Osteocyte (in vitro differentiated cells): ENCODE measurements at regions not wholly inside any gene's neighbourhood (a gene's known extent, or its start where the extent isn't known, plus 50 kb on each side); places are given as distances from the start of the nearest gene placed in this dataset.

Source experiments
- DNase-seq: peaks from one replicate; pipeline ENCODE4 v3.0.0; 2021; ENCODE audit warnings: mixed read lengths; ENCODE audit not compliant: unreplicated experiment; ENCODE audit errors: extremely low spot score
- H3K27ac Mint-ChIP-seq: one replicate; pipeline ENCODE4 v1.8.0; 2021; ENCODE audit warnings: mild to moderate bottlenecking, mixed read lengths; ENCODE audit not compliant: unreplicated experiment
- H3K27me3 Mint-ChIP-seq: one replicate; pipeline ENCODE4 v1.8.0; 2021; ENCODE audit warnings: mixed read lengths; ENCODE audit not compliant: unreplicated experiment
- H3K36me3 Mint-ChIP-seq: one replicate; pipeline ENCODE4 v1.8.0; 2021; ENCODE audit warnings: mixed read lengths; ENCODE audit not compliant: unreplicated experiment
- H3K4me1 Mint-ChIP-seq: one replicate; pipeline ENCODE4 v1.8.0; 2021; ENCODE audit warnings: mixed read lengths; ENCODE audit not compliant: unreplicated experiment
- H3K4me3 Mint-ChIP-seq: one replicate; pipeline ENCODE4 v1.8.0; 2021; ENCODE audit warnings: mild to moderate bottlenecking, moderate library complexity, mixed read lengths; ENCODE audit not compliant: unreplicated experiment
- H3K9me3 Mint-ChIP-seq: one replicate; pipeline ENCODE4 v1.8.0; 2021; ENCODE audit warnings: mixed read lengths; ENCODE audit not compliant: unreplicated experiment
- TF ChIP-seq, protein P1 (sequence below): fragments of 200-600 bp; sonication (generic); IDR thresholded peaks from 2 replicates; pipeline ENCODE4 v1.5.0; 2021; ENCODE audit warnings: antibody characterized with exemption, mild to moderate bottlenecking, moderate library complexity

DNA sequence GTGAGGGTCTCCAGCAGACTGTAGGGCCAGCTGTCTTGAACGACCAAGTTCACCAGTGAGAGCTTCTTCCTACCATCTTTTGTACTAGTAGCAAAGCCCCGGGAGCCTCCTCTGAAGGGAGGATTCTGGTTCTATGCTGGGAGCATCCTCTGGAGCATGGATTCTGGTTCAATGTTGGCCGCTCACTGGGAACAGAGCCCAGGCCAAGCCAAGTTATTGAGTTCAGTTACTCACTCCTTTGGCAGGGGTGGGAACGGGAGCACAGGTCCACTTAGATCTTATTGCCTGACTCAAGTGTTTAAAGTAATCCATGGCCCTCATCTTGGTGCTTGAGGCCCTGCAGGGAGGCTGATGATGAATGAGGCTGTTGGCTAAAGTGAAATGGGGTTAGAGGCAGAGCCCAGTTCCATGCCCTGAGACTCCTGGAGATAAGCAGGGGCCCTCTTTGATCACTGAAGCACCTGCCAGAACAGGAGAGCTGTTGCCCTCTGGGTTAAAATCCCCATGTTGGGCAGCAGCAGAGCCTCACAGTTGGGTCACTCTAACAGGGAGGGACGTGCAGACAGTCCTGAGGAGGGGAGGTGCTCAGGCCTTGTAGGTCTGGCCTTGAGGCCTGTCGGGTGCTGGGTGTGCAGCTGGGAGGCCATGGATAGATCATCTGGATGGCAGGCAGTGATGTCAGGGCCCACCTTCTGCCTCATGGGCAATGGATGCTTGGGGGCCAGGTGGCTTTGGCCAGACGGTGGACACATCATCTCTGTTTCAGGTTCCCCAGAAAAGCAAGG is 98.3 kb upstream of the SYNDIG1 start:
- H3K4me3 Mint-ChIP-seq = no peak overlapping the region
- TF ChIP-seq, protein P1, sequence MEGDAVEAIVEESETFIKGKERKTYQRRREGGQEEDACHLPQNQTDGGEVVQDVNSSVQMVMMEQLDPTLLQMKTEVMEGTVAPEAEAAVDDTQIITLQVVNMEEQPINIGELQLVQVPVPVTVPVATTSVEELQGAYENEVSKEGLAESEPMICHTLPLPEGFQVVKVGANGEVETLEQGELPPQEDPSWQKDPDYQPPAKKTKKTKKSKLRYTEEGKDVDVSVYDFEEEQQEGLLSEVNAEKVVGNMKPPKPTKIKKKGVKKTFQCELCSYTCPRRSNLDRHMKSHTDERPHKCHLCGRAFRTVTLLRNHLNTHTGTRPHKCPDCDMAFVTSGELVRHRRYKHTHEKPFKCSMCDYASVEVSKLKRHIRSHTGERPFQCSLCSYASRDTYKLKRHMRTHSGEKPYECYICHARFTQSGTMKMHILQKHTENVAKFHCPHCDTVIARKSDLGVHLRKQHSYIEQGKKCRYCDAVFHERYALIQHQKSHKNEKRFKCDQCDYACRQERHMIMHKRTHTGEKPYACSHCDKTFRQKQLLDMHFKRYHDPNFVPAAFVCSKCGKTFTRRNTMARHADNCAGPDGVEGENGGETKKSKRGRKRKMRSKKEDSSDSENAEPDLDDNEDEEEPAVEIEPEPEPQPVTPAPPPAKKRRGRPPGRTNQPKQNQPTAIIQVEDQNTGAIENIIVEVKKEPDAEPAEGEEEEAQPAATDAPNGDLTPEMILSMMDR = no peak
- no peaks in the 10 kb centered on the region for H3K9me3 Mint-ChIP-seq

GRCh38 chr20:24370249-24370648 is 99.2 kb upstream of the SYNDIG1 start:
- Mint-ChIP-seq H3K9me3 (no peaks in the 10 kb centered on the region), H3K27ac (no peak overlapping the region), H3K4me3 (no peak overlapping the region), H3K27me3 (peaks cover 11% of the 10 kb centered on the region), H3K36me3 (no peaks in the 10 kb centered on the region), H3K4me1 (no peaks in the 10 kb centered on the region)
- TF ChIP-seq, protein P1 = no peak
- DNase-seq = no peak

More for the DNA sequence above, 98.3 kb upstream of the SYNDIG1 start:
- no peaks in the 10 kb centered on the region for H3K36me3 Mint-ChIP-seq
- no peak overlapping the region for H3K27ac Mint-ChIP-seq
- DNase-seq = peak; percentile 68
- H3K4me1 Mint-ChIP-seq = no peaks in the 10 kb centered on the region
- peaks cover 8% of the 10 kb centered on the region for H3K27me3 Mint-ChIP-seq

DNA sequence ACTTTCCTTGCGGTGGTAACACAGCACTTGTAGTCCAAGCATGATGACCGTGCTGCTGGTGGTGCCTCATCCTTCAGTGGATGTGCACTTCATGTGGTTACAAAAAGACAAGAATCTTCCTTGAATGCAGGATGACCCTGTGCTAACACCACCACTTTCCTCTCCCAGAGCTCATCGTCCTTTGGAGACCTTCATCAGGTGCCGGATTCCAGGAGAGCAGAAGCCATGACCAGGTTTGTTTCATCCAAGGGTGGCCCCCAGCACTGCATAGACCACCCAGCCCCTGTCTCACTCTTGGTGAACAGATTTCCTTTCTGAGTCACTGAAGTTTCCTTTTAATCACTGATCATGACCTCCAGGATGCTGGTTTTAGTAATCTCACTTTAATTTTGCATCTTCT is 101.2 kb upstream of the SYNDIG1 start:
- H3K4me3 Mint-ChIP-seq = no peak overlapping the region
- no peak overlapping the region for H3K27ac Mint-ChIP-seq
- H3K4me1 Mint-ChIP-seq = no peaks in the 10 kb centered on the region
- H3K9me3 Mint-ChIP-seq = no peaks in the 10 kb centered on the region
- H3K27me3 Mint-ChIP-seq = peaks cover 11% of the 10 kb centered on the region
- TF ChIP-seq, protein P1 = no peak
- H3K36me3 Mint-ChIP-seq = no peaks in the 10 kb centered on the region
- DNase-seq = no peak

DNA sequence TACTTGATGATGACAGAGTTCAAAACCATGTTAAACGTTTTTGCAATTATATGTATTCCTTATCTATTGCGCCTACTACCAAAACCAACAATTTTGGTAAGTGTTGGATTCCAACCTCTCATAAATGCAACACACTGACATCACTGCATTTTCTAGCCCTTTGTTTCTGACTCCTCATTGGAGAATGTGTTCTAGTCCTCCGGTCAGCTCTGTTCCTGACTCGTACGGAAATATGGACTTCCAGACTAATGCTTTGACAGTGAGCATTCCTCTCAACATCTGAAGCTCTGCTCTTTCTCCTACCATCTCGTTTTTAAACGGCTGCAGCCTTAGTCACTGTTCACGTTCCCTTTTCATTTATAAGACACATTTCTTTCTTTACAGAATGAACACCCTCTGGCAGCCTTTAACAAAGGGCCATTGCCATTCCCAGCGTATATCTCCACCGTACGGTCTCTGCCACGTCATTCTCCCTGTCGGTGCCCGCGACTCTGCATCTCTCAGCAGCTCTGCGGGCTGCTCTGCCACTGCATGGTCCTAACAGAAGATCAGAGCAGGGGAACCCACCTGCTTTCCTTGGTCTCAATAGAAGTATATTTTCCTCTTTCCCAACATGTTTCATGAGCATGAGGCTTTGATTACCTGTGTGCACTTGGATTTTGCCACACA is 103.0 kb upstream of the SYNDIG1 start:
- Mint-ChIP-seq H3K4me3 (no peak overlapping the region), H3K9me3 (no peaks in the 10 kb centered on the region), H3K4me1 (no peaks in the 10 kb centered on the region), H3K27me3 (peaks cover 11% of the 10 kb centered on the region), H3K27ac (no peak overlapping the region), H3K36me3 (no peaks in the 10 kb centered on the region)
- no peak for DNase-seq
- TF ChIP-seq, protein P1 = no peak

GRCh38 chr20:24365670-24366069 is 103.8 kb upstream of the SYNDIG1 start:
- TF ChIP-seq, protein P1 = no peak
- H3K27me3 Mint-ChIP-seq = peaks cover 11% of the 10 kb centered on the region
- no peak overlapping the region for H3K27ac Mint-ChIP-seq
- no peak overlapping the region for H3K4me3 Mint-ChIP-seq
- no peaks in the 10 kb centered on the region for H3K9me3 Mint-ChIP-seq
- DNase-seq = no peak
- no peaks in the 10 kb centered on the region for H3K36me3 Mint-ChIP-seq
- H3K4me1 Mint-ChIP-seq = no peaks in the 10 kb centered on the region
